22Rv1 (cell line): ENCODE measurements at regions not wholly inside any gene's neighbourhood (a gene's known extent, or its start where the extent isn't known, plus 50 kb on each side); places are given as distances from the start of the nearest gene placed in this dataset.

Source experiments
- H3K27ac ChIP-seq: fragments of 450-650 bp; 2 replicates; pipeline ENCODE4 v1.5.1; 2017
- ZFX ChIP-seq: fragments of 450-650 bp; IDR thresholded peaks from 2 replicates; pipeline ENCODE4 v1.6.1; 2017; ENCODE audit warnings: antibody characterized with exemption, borderline replicate concordance
- TF ChIP-seq, protein P1 (sequence below): fragments of 450-650 bp; IDR thresholded peaks from 2 replicates; pipeline ENCODE4 v1.5.1; 2017; ENCODE audit warnings: mild to moderate bottlenecking

DNA sequence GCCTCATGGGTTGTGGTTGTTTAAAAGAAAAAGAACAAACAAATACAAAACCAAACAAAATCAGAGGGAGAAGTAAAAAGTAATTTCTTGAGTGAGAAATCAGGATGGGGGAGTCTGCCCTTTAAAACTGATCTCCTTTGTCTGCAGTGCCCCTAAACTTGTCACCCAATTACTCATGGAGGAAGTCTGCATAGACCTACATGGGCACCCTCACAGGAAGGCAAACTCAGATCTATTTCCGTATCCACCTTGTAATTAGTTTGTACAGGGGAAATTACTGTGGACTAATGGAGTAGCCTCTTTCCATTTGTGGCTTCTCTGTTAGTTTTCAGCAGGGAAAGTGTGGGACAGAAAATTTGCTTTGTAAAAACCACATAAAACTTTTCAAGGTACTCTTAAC lies 600.4 kb downstream of the ADGRL2 start:
- H3K27ac ChIP-seq = no peak overlapping the region
- TF ChIP-seq ZFX = no peak
- TF ChIP-seq, protein P1, sequence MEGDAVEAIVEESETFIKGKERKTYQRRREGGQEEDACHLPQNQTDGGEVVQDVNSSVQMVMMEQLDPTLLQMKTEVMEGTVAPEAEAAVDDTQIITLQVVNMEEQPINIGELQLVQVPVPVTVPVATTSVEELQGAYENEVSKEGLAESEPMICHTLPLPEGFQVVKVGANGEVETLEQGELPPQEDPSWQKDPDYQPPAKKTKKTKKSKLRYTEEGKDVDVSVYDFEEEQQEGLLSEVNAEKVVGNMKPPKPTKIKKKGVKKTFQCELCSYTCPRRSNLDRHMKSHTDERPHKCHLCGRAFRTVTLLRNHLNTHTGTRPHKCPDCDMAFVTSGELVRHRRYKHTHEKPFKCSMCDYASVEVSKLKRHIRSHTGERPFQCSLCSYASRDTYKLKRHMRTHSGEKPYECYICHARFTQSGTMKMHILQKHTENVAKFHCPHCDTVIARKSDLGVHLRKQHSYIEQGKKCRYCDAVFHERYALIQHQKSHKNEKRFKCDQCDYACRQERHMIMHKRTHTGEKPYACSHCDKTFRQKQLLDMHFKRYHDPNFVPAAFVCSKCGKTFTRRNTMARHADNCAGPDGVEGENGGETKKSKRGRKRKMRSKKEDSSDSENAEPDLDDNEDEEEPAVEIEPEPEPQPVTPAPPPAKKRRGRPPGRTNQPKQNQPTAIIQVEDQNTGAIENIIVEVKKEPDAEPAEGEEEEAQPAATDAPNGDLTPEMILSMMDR = no peak

DNA sequence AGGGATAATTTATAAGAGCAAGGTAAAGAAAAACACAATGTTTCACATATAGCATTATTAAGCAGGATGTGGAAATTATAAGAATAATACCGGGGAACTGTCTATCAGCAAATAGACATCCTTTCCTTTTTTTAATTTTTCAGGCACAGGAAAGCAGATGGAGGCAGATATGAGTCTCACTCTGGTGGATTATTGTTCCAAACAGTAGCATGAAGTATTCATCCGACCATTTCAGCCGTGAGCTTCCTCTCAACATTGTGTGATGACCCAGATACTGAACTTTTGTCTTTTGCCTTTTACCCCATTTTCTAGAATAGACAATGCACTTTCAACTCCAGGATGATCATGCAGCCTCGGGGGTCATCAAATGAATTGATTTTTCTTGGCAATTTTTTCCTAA lies 599.8 kb downstream of the ADGRL2 start:
- TF ChIP-seq, protein P1 = no peak
- no peak for TF ChIP-seq ZFX

DNA sequence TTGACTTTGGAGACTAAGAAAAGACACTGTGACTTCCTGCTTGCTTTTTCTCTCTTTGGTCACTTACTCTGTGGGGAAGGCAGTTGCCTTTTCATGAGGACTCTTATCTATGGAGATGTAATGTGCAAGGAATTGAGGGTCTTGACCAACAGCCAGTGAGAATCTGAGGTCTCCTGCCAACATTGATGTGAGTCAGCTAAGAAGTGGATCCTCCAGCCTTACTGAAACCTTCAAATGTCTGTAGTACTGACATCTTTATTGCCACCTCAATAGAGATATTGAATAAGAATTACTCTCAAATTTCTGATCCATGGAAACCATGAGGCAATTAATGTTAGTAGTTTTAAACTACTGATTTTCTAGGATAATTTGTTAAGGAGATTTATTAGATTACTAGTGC lies 598.4 kb downstream of the ADGRL2 start:
- no peak for TF ChIP-seq ZFX
- TF ChIP-seq, protein P1 = no peak
- H3K27ac ChIP-seq = no peak overlapping the region

More for the DNA sequence above, 599.8 kb downstream of the ADGRL2 start:
- no peak overlapping the region for H3K27ac ChIP-seq

DNA sequence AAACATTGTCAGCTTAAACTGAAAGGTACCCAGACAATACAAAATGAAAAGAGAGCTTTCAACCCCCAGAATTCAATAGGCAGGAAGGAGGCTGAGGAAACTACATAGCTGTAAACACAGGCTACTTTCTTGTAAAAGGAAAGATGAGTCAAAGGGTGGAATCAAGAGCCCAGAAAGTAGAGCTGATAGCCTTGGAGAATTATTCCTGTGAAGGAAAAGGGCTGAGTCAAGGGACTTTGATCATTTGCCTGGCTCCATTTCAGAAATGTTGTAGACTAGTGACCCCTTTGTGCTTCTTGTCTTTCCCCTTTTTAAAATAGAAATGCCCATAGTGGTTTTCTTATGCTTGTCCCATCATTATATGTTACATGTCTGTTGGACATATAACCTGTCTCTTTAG lies 597.6 kb downstream of the ADGRL2 start:
- TF ChIP-seq, protein P1 = no peak
- TF ChIP-seq ZFX = no peak
- H3K27ac ChIP-seq = no peak overlapping the region

DNA sequence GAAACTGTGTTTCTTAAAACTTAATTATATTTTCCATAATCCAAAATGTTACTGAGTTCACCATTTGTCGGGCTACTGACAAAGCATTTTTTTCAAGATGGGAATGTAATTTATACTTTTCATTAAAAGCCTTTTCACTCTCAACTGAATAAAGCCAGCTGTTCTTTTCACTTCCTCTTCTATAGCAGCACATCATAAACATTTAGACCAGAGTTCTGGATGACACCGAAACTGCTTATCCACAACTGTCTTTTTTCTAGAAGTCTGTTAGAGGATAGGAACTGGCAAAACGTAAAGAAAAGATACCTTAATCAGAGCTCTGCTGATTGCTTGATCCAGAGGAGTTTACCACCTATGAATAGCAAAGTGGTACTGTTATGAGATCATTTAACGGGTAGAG lies 594.7 kb downstream of the ADGRL2 start:
- TF ChIP-seq, protein P1 = no peak
- no peak for TF ChIP-seq ZFX
- no peak overlapping the region for H3K27ac ChIP-seq

DNA sequence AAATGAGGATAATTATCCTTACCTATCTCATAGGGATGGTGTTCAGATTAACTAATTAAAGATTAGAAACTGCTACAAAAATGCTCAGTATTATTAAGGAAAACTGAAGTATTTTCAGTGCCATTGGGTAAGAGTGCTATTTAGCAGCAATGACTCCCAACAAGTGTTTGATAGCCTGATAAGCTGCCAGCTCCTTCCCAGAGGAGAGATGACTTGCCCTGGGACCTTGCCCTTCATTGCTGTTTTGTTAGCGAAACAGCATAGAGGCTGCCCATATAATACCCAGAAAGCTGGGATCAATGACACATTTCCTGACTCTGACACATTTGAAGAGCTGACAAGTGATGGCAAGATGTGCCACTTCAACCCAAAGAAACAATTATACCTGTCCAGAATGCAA lies 592.2 kb downstream of the ADGRL2 start:
- TF ChIP-seq ZFX = no peak
- TF ChIP-seq, protein P1 = no peak
- no peak overlapping the region for H3K27ac ChIP-seq

DNA sequence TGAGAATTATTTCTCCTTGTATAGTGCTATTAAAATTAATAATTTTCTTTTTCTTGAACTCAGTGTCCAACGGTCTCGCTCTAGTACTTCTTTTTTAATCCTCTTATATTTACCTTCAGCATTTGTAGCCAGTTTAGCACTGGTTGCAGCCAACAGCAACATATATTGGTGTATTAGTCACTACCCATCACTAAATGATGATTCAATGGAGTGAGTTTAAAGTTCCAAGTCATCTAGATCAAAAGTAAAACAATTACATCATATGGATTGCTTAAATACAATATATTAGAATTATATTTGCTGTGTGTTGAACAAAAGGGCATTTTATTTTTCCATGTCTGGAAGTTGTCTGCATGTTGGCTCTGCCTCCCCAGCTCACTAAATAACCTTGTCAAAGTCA lies 591.8 kb downstream of the ADGRL2 start:
- TF ChIP-seq, protein P1 = no peak
- TF ChIP-seq ZFX = no peak
- H3K27ac ChIP-seq = no peak overlapping the region
